ENCODE measurements at regions not wholly inside any gene's neighbourhood (a gene's known extent, or its start where the extent isn't known, plus 50 kb on each side); places are given as distances from the start of the nearest gene placed in this dataset.
A peak's percentile ranks its signal among the peaks of the same experiment; 100 is the strongest.

DNA sequence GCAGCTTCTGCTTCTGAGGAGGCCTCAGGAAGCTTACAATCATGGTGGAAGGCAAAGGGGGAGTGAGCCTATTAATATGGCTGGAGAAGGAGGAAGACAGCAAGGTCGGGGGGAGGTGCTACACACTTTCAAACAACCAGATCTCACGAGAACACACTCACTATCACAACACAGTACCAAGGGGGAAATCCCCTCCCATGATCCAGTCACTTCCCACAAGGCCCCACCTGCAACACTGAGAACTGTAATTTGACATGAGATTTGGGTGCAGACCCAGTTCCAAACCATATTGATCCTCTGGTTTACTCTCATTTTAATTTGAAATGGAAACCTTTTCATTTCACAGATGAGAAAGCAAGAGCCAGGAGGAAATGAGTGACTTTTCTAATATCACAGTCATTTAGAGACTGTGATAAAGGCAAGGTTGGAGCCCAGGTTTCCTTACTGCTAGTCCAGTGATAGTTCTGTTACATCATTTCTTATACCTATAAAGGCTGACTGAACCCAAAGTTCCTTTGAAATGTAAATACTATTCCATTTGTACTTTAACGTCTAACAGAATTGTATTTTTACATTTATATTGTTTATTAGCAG, 105.8 kb upstream of the GAP43 start:
- Mint-ChIP-seq H3K4me3 (no peak overlapping the region), H3K27ac (no peak overlapping the region), H3K9me3 (ENCODE audit: low read depth) (no peaks in the 10 kb centered on the region), H3K27me3 (peaks cover 9% of the 10 kb centered on the region), H3K36me3 (ENCODE audit: low read depth) (no peaks in the 10 kb centered on the region), H3K4me1 (peaks cover 17% of the 10 kb centered on the region)
- ChIA-PET CTCF (no interaction called here), POLR2A (no interaction called here)
- DNase-seq (peak; percentile 34), ATAC-seq (peak; percentile 76)
- intact Hi-C loops (cut with DNase I, micrococcal nuclease) = loop anchor here (5.0 to 10.0 kb wide), 3 partner anchors 100 to 423 kb away; no protein-coding TSS in a partner anchor

DNA sequence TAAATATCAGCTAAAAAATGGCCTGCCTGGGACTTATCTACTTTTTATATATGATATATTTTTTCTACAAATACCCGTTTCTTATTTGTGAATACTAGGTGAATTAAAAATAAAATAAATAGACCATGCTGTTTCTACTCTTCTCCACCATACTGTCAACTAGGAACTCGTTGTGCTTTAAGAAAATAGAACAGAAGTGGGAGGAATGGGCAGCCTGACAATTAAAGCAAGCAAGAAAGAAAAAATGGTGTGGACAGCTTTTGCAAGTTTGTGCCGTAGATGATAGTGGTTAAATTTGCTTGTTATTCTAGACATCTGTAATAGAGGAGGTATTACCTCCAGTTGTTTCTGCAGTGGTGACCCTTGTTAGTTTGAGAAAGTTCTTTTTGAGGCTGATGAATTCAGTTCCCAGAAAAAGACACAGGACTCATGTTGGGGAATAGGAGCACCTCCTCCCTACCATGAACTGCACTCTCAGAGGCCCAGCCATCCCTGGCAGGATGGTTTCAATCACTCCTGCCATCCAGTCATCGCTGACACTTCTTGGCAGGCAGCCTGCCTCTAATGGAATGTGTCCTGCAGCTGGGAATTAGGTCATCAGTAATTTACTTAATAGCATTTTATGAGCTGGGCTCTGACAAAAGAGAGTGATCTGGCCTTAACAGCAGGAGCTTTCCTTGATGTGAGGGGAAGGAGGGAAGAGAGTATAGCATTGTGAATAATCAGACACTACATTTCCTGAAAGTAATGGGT, 105.0 kb upstream of the GAP43 start:
- H3K4me3 Mint-ChIP-seq = no peak overlapping the region
- no peaks in the 10 kb centered on the region for H3K36me3 Mint-ChIP-seq (ENCODE audit: low read depth)
- ChIA-PET POLR2A (no interaction called here), CTCF (no interaction called here)
- peaks cover 7% of the 10 kb centered on the region for H3K27me3 Mint-ChIP-seq
- H3K27ac Mint-ChIP-seq = no peak overlapping the region
- intact Hi-C loops (cut with DNase I, micrococcal nuclease) = loop anchor here (5.0 to 10.0 kb wide), 3 partner anchors 99 to 423 kb away; no protein-coding TSS in a partner anchor
- H3K9me3 Mint-ChIP-seq (ENCODE audit: low read depth) = no peaks in the 10 kb centered on the region
- peaks cover 9% of the 10 kb centered on the region for H3K4me1 Mint-ChIP-seq
- ATAC-seq (no peak), DNase-seq (no peak)

DNA sequence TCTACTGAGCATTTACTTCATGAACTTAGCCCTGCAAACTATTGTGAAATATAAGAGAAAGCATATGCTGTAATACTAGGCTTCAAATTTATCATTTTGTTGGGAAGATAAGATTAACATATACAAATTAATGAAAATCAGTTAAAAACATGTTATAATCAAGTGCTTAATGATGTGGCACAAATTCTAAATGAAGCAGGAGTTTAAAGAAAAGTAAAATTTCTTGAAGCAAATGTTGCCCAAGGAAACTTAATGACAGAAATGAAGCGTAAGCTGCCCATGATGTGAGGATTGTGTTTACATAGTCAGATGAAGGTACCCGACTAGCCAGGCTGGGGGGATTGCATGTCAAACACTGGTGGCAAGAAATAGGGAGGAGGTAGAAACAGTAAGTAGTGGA, 103.1 kb upstream of the GAP43 start:
- Mint-ChIP-seq H3K36me3 (ENCODE audit: low read depth) (no peaks in the 10 kb centered on the region), H3K4me3 (no peak overlapping the region), H3K9me3 (ENCODE audit: low read depth) (no peaks in the 10 kb centered on the region), H3K4me1 (peaks cover 5% of the 10 kb centered on the region), H3K27ac (no peak overlapping the region), H3K27me3 (peaks cover 4% of the 10 kb centered on the region)
- CTCF ChIA-PET = interaction anchor here (0.7 kb wide), 1 partner anchor 1234 kb away, joined by 3 read pairs; no protein-coding TSS in a partner anchor
- ATAC-seq = no peak
- POLR2A ChIA-PET = no interaction called here
- DNase-seq = no peak
- intact Hi-C loops (cut with DNase I, micrococcal nuclease) = no loop called here

DNA sequence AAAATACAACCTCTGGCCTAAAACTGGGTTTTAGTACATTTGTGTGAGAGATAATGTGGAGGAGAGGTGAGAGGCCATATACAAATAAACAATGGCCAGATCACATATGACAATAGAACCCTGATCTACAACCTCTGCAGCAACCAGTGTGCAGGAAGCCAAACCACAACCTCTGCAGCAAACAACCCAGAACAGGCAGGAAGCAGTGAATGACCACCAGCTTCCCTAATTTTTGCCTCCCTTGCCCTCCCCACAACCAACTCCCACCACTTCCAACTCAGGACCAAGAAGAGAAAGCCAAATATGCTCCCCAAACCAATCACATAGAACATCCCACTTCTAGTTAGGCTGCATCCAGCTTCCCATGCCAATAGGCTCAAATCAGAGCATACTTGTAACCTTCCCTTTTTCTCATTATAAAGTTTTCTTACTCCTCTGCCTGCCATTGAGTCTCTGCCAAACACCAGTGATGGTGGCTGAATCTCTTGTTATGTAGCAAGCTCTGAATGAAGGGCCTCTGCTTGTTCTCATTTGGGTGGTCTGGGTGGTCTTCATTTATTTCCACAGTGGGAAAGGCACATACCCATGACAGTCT, 102.6 kb upstream of the GAP43 start:
- intact Hi-C loops (cut with DNase I, micrococcal nuclease) = no loop called here
- no peaks in the 10 kb centered on the region for H3K9me3 Mint-ChIP-seq (ENCODE audit: low read depth)
- DNase-seq (no peak), ATAC-seq (no peak)
- no peaks in the 10 kb centered on the region for H3K36me3 Mint-ChIP-seq (ENCODE audit: low read depth)
- H3K27ac Mint-ChIP-seq = no peak overlapping the region
- POLR2A ChIA-PET = no interaction called here
- CTCF ChIA-PET = interaction anchor here (0.6 to 0.7 kb wide), 2 partner anchors 12 to 1235 kb away, joined by 3 read pairs; no protein-coding TSS in a partner anchor
- peaks cover 4% of the 10 kb centered on the region for H3K27me3 Mint-ChIP-seq
- H3K4me3 Mint-ChIP-seq = no peak overlapping the region
- H3K4me1 Mint-ChIP-seq = peaks cover 5% of the 10 kb centered on the region

DNA sequence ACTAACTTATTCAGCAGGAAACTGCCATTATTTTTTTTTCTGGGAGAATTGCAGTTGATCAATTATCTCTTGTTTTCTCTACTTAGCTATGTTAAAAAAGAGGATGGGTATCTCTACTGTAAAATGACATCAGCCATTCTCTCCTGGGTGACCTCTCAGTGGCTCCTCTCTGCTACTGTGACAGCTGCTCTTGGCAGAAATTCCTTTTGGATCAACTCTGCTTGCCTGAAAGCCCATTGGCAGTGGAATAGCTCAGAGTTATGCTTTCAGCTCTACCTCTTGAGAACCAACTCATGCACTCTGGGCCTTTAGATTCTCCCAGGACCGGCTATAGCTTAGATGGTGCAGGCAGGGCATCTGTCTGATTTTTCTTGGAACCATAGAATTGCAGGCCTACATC, 99.9 kb upstream of the GAP43 start:
- H3K4me1 Mint-ChIP-seq = no peaks in the 10 kb centered on the region
- POLR2A ChIA-PET = no interaction called here
- CTCF ChIA-PET = interaction anchor here (0.7 kb wide), 1 partner anchor 26 kb away, joined by 3 read pairs; no protein-coding TSS in a partner anchor
- peaks cover 1% of the 10 kb centered on the region for H3K9me3 Mint-ChIP-seq (ENCODE audit: low read depth)
- H3K36me3 Mint-ChIP-seq (ENCODE audit: low read depth) = no peaks in the 10 kb centered on the region
- peaks cover 6% of the 10 kb centered on the region for H3K27me3 Mint-ChIP-seq
- intact Hi-C loops (cut with DNase I, micrococcal nuclease) = no loop called here
- ATAC-seq (no peak), DNase-seq (no peak)
- no peak overlapping the region for H3K27ac Mint-ChIP-seq
- no peak overlapping the region for H3K4me3 Mint-ChIP-seq

DNA sequence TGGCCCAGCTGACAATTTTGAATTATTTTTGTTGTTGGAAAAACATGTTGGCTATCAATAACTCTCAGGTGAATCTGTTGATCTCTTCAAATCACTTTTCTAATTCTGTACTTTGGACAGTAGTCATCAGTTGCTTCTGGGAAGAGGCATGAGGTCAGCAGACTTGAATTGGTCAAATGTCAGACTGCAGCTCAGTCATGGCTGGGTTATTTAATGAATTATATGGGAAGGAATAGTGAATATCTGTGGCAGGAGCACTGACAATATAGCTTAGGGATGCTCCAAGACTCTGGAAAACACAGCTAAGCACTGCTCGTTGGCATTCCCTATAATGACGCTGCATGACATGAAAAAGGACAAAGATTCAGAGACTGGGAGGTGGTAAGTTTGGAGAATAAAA, 98.8 kb upstream of the GAP43 start:
- no peaks in the 10 kb centered on the region for H3K36me3 Mint-ChIP-seq (ENCODE audit: low read depth)
- ATAC-seq = no peak
- H3K27me3 Mint-ChIP-seq = peaks cover 6% of the 10 kb centered on the region
- H3K9me3 Mint-ChIP-seq (ENCODE audit: low read depth) = peaks cover 1% of the 10 kb centered on the region
- DNase-seq = no peak
- H3K4me1 Mint-ChIP-seq = no peaks in the 10 kb centered on the region
- intact Hi-C loops (cut with DNase I, micrococcal nuclease) = no loop called here
- H3K4me3 Mint-ChIP-seq = no peak overlapping the region
- ChIA-PET POLR2A (no interaction called here), CTCF (interaction anchor here (0.5 to 1.0 kb wide), 2 partner anchors 12 to 104 kb away, joined by 3 read pairs; no protein-coding TSS in a partner anchor)
- no peak overlapping the region for H3K27ac Mint-ChIP-seq

DNA sequence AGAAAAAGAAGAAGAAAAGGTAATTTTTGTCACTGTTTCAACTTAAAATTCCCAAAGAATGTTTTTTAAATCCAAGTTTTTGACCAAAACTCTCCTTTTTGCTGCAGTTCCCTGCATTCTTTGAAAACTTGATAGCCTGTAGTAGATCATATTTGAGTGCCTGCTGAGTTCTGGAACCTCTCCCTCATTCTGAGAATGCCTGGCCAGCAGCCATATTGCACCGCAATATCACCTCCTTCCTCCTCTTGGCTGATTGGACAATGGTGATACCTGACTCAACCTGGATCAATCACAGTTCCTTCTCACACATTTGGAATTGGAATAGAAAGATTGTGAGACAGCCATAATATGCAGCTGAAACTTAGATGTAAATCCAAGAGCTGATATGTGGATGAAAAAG, 97.6 kb upstream of the GAP43 start:
- H3K9me3 Mint-ChIP-seq (ENCODE audit: low read depth) = peaks cover 1% of the 10 kb centered on the region
- peaks cover 10% of the 10 kb centered on the region for H3K27me3 Mint-ChIP-seq
- DNase-seq (no peak), ATAC-seq (no peak)
- no peak overlapping the region for H3K4me3 Mint-ChIP-seq
- no peaks in the 10 kb centered on the region for H3K4me1 Mint-ChIP-seq
- intact Hi-C loops (cut with DNase I, micrococcal nuclease) = no loop called here
- no peaks in the 10 kb centered on the region for H3K36me3 Mint-ChIP-seq (ENCODE audit: low read depth)
- ChIA-PET CTCF (no interaction called here), POLR2A (no interaction called here)
- H3K27ac Mint-ChIP-seq = no peak overlapping the region

DNA sequence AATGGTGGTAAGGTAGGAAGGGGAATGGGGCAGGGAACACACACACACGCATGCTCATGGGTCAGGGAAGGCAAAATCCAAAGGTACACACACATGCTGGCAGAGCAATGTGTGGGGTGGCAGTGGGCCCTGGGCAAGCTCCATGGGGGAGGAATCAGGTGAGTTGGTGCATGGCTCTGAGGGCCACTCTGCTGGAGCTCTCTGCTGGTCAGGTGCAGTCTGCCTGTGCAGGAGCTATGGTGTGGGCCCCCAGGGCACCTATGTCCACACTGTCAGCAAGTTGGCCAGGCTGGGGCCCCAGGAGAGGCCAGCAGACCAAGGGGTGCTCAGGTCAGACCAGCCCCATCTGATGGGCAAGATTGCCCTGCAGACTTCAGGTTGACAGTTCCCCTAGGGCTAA, 90.1 kb upstream of the GAP43 start:
- ChIA-PET POLR2A (no interaction called here), CTCF (no interaction called here)
- no peak overlapping the region for H3K4me3 Mint-ChIP-seq
- peaks cover 19% of the 10 kb centered on the region for H3K27me3 Mint-ChIP-seq
- H3K9me3 Mint-ChIP-seq (ENCODE audit: low read depth) = peaks cover 3% of the 10 kb centered on the region
- DNase-seq (no peak), ATAC-seq (no peak)
- no peaks in the 10 kb centered on the region for H3K36me3 Mint-ChIP-seq (ENCODE audit: low read depth)
- intact Hi-C loops (cut with DNase I, micrococcal nuclease) = no loop called here
- H3K27ac Mint-ChIP-seq = no peak overlapping the region
- H3K4me1 Mint-ChIP-seq = no peaks in the 10 kb centered on the region

DNA sequence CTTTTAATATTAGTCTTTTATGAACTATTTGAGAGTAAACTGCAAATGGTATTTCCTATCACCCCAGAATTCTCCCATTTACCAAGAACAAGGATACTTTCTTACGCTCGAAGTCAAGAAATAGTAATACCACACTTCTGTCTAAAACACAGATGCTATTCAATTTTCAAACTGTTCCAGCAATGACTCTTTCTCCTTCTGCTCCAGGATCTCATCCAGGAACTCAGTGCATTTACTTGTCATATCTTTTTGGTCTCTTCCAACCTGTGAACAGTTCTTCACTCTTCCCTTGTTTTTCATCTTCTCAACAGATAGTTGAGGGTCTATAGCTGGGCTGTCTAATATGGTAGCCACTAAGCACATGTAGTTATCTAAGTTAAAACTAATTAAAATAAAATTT, 87.1 kb upstream of the GAP43 start:
- Mint-ChIP-seq H3K27me3 (peaks cover 14% of the 10 kb centered on the region), H3K9me3 (ENCODE audit: low read depth) (peaks cover 3% of the 10 kb centered on the region), H3K4me1 (no peaks in the 10 kb centered on the region), H3K36me3 (ENCODE audit: low read depth) (no peaks in the 10 kb centered on the region), H3K27ac (no peak overlapping the region), H3K4me3 (no peak overlapping the region)
- ATAC-seq = no peak
- POLR2A ChIA-PET = no interaction called here
- CTCF ChIA-PET = no interaction called here
- no peak for DNase-seq
- intact Hi-C loops (cut with DNase I, micrococcal nuclease) = no loop called here

DNA sequence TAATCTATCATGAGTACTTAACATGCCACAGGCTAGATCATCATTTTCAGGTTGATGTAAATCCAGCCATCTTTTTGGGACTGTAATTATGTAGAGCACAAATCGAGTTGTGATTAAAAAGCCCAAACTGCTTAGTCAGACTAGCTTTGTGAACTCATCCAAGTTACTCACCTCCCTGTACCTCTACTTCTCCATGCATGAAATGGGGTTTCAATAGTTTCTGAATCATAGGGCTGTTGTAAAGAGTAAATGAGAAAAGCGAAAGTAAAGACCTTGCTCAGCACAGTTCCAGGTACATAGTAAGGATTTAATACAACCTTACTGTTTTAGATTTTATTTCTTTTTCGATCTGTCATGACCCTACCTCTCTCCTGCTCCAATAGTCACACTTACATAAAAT, 85.6 kb upstream of the GAP43 start:
- peak; percentile 80 for ATAC-seq
- no peaks in the 10 kb centered on the region for H3K36me3 Mint-ChIP-seq (ENCODE audit: low read depth)
- intact Hi-C loops (cut with DNase I, micrococcal nuclease) = no loop called here

DNA sequence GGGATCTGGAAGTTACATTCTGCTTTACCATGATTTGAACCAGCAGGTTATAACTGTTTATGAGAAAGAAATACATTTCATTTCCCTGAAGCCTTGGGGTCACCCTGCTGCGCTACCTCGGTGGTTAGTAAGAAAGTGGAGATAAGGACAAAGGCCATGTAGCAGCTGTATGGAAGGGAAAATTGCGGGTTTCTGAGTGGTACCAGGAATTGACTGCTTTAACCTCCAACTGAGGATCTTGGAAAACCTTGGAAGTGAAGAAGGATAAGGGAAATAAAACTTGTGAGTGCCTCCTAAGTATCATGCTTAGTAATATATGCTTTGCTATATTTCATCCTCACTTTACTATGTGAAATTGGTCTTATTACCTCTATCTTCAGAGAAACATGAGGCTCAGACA, 76.1 kb upstream of the GAP43 start:
- Mint-ChIP-seq H3K4me3 (no peak overlapping the region), H3K36me3 (ENCODE audit: low read depth) (no peaks in the 10 kb centered on the region), H3K27me3 (peaks cover 2% of the 10 kb centered on the region), H3K9me3 (ENCODE audit: low read depth) (no peaks in the 10 kb centered on the region), H3K27ac (no peak overlapping the region), H3K4me1 (no peaks in the 10 kb centered on the region)
- ATAC-seq (no peak), DNase-seq (no peak)
- POLR2A ChIA-PET = no interaction called here
- intact Hi-C loops (cut with DNase I, micrococcal nuclease) = no loop called here
- CTCF ChIA-PET = no interaction called here

More for the DNA sequence above, 85.6 kb upstream of the GAP43 start:
- H3K4me3 Mint-ChIP-seq = no peak overlapping the region
- no peaks in the 10 kb centered on the region for H3K9me3 Mint-ChIP-seq (ENCODE audit: low read depth)
- H3K27ac Mint-ChIP-seq = no peak overlapping the region
- DNase-seq = no peak
- ChIA-PET POLR2A (no interaction called here), CTCF (interaction anchor here (0.7 kb wide), 1 partner anchor 558 kb away, joined by 4 read pairs; no protein-coding TSS in a partner anchor)
- H3K4me1 Mint-ChIP-seq = no peaks in the 10 kb centered on the region
- H3K27me3 Mint-ChIP-seq = peaks cover 13% of the 10 kb centered on the region

DNA sequence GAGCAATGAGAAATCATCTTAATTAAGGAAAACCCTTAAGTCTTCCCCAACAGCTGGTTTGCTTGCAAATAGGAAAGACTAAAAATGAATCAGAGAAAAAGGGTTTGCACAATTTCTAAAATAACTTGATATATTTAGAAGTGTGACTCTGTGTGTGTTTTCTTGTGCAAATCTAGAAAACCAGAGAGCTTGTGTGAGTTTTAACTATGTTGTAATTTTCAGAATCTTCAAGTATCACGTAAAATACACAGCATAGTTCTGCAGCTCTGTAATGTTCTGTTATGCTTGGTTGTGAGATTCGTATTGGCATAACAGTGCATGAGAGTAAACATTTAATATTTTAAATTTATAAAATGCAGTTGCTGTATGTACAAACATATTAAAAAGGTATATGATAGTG, 74.7 kb upstream of the GAP43 start:
- Mint-ChIP-seq H3K9me3 (ENCODE audit: low read depth) (no peaks in the 10 kb centered on the region), H3K27me3 (peaks cover 6% of the 10 kb centered on the region), H3K4me1 (no peaks in the 10 kb centered on the region), H3K27ac (no peak overlapping the region), H3K4me3 (no peak overlapping the region), H3K36me3 (ENCODE audit: low read depth) (no peaks in the 10 kb centered on the region)
- intact Hi-C loops (cut with DNase I, micrococcal nuclease) = no loop called here
- ChIA-PET POLR2A (no interaction called here), CTCF (no interaction called here)
- DNase-seq = no peak
- ATAC-seq = no peak
